ENCODE measurements at regions not wholly inside any gene's neighbourhood (a gene's known extent, or its start where the extent isn't known, plus 50 kb on each side); places are given as distances from the start of the nearest gene placed in this dataset.
A peak's percentile ranks its signal among the peaks of the same experiment; 100 is the strongest.

DNA sequence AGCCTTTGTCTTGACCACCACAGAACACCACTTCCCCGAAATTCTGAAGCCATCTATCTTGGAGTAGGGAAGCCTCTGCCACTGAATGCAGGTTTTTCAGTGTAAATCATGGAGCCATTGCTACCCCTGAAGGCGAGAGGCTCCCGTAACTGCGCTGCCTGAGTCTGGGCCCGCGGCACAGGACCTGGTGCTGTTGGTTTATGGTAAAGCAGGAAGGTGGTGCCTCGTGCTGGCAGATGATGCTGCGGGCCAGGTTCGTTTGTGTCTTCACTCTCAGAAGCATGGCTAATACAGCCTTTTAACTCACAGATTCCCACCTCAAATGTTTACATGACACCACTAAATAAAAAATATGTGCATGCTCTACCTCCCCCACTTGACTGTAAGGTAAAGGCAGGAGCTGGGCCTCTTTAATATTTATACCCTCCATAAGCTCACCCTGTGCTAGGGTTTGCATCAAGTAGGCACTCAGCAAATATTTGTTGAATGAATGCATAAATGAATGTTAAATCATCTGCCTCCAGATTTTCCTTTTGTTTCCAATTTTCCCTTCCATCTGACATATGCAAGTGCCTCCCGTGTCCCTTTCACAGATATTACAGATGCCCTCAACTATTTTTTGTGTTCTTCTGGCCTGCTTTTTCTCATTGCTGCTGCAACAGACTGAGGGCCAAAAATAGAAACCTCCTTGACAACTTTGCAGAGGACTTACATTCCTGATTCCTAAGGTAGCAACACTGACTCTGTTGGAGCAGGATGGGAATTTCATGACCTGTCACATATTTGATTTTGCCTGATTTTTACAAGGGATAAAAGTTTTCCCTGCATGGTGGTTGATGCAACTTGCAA is 83.5 kb upstream of the CPO start:
- no peak overlapping the region for H2AK5ac ChIP-seq (ENCODE audit: low read depth, low read length)
- no peak overlapping the region; the same call in 1 of the 2 replicates for H2BK20ac ChIP-seq (ENCODE audit: low read length)
- no peak overlapping the region for H4K8ac ChIP-seq (ENCODE audit: extremely low read depth, insufficient read depth, low read length)
- no peaks in the 10 kb centered on the region for H3K9me3 ChIP-seq (ENCODE audit: insufficient read depth in 2 of 2, low read depth in 1 of 2, low read length in 1 of 2)
- H2BK120ac ChIP-seq (replicated peaks; ENCODE audit: low read depth, low read length) = no peak overlapping the region
- H4K91ac ChIP-seq (replicated peaks; ENCODE audit: insufficient read length, low read length) = no peak overlapping the region
- no peak overlapping the region for H3K18ac ChIP-seq (ENCODE audit: extremely low read depth, low read length)
- H4K20me1 ChIP-seq (replicated peaks in 1 of 2; ENCODE audit: control insufficient read depth in 1 of 2, insufficient read depth in 2 of 2, low read length in 2 of 2) = no peaks in the 10 kb centered on the region
- peaks cover 0 to 3% (median 0%) of the 10 kb centered on the region in 4 experiments; a peak in 1 of 7 replicates for H3K4me1 ChIP-seq (replicated peaks in 1 of 4; ENCODE audit: control insufficient read depth in 3 of 4, insufficient read depth in 4 of 4, low read length in 3 of 4)
- CTCF ChIA-PET (ENCODE audit: partially characterized antibody) = no interaction called here
- no peak overlapping the region for H3K4ac ChIP-seq (replicated peaks; ENCODE audit: insufficient read length, low read depth, low read length)
- H2BK12ac ChIP-seq (ENCODE audit: low read depth, low read length) = no peak overlapping the region
- DNase-seq (ENCODE audit: low read depth in 1 of 2, low spot score in 2 of 2) (no peak), FAIRE-seq (no peak)
- H2BK5ac ChIP-seq (ENCODE audit: low read depth, low read length) = no peak overlapping the region
- H3K23me2 ChIP-seq (ENCODE audit: low read depth, low read length) = no peaks in the 10 kb centered on the region
- no peak overlapping the region for H2BK15ac ChIP-seq (ENCODE audit: low read length)
- H3K27ac ChIP-seq (ENCODE audit: low read depth, low read length) = no peak overlapping the region
- no peak overlapping the region for H3K9ac ChIP-seq (replicated peaks in 1 of 4; ENCODE audit: extremely low read depth in 1 of 4, low read depth in 3 of 4, low read length in 3 of 4)
- 91% methylated on average over 10 of the region's 10 CpGs; no CpG with 5 or more reads in 1 of the 2 experiments for WGBS, 2 experiments (ENCODE audit: extremely low coverage in 1 of 2, insufficient coverage in 1 of 2, insufficient read length in 1 of 2, insufficient replicate concordance in 2 of 2, low coverage in 1 of 2, low lambda C conversion rate in 2 of 2, missing lambda C conversion rate in 1 of 2)
- H3K79me1 ChIP-seq (ENCODE audit: low read depth, low read length) = no peaks in the 10 kb centered on the region
- no peak overlapping the region for H2AFZ ChIP-seq (ENCODE audit: low read length)
- no peak overlapping the region for H3K4me3 ChIP-seq (ENCODE audit: extremely low read depth in 1 of 4, insufficient read depth in 2 of 4, low read depth in 3 of 4, low read length in 4 of 4)
- H4K5ac ChIP-seq (ENCODE audit: insufficient read length, low read depth, low read length) = no peak overlapping the region
- POLR2A ChIA-PET (ENCODE audit: partially characterized antibody) = no interaction called here
- H3K14ac ChIP-seq (ENCODE audit: insufficient read length) = no peak overlapping the region
- H3K56ac ChIP-seq (replicated peaks; ENCODE audit: insufficient read length, low read depth, low read length) = peak overlapping the region; percentile 21
- no peak overlapping the region for H3K23ac ChIP-seq (ENCODE audit: insufficient read length)
- H3K27me3 ChIP-seq (replicated peaks in 1 of 4; ENCODE audit: control insufficient read depth in 3 of 4, extremely low read depth in 1 of 4, insufficient read depth in 3 of 4, low read length in 3 of 4) = no peaks in the 10 kb centered on the region
- no peaks in the 10 kb centered on the region for H3K79me2 ChIP-seq (ENCODE audit: control insufficient read depth in 1 of 2, insufficient read depth in 2 of 2, low read length in 2 of 2)
- H3K4me2 ChIP-seq (ENCODE audit: insufficient read depth in 1 of 2, low read depth in 2 of 2, low read length in 2 of 2) = no peak overlapping the region
- no peaks in the 10 kb centered on the region for H3K36me3 ChIP-seq (ENCODE audit: control insufficient read depth in 2 of 4, insufficient read depth in 4 of 4, low read length in 3 of 4)
- TF ChIP-seq, protein P1, sequence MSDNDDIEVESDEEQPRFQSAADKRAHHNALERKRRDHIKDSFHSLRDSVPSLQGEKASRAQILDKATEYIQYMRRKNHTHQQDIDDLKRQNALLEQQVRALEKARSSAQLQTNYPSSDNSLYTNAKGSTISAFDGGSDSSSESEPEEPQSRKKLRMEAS (IDR thresholded peaks at IDR 0.05) = no peak
- no peak for TF ChIP-seq CEBPB (IDR thresholded peaks at IDR 0.05; ENCODE audit: low read depth, low read length)
- TF ChIP-seq POU5F1 (IDR thresholded peaks at IDR 0.05; ENCODE audit: low read depth, low read length) = no peak
- no peak for TF ChIP-seq TAF7 (optimal IDR thresholded peaks at IDR 0.05; ENCODE audit: borderline replicate concordance, low read depth, low read length)
- TF ChIP-seq, protein P2, sequence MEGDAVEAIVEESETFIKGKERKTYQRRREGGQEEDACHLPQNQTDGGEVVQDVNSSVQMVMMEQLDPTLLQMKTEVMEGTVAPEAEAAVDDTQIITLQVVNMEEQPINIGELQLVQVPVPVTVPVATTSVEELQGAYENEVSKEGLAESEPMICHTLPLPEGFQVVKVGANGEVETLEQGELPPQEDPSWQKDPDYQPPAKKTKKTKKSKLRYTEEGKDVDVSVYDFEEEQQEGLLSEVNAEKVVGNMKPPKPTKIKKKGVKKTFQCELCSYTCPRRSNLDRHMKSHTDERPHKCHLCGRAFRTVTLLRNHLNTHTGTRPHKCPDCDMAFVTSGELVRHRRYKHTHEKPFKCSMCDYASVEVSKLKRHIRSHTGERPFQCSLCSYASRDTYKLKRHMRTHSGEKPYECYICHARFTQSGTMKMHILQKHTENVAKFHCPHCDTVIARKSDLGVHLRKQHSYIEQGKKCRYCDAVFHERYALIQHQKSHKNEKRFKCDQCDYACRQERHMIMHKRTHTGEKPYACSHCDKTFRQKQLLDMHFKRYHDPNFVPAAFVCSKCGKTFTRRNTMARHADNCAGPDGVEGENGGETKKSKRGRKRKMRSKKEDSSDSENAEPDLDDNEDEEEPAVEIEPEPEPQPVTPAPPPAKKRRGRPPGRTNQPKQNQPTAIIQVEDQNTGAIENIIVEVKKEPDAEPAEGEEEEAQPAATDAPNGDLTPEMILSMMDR (IDR thresholded peaks at IDR 0.05; ENCODE audit: control extremely low read depth in 1 of 3, insufficient read depth in 1 of 3, low read depth in 1 of 3, low read length in 3 of 3) = no peak
- no peak for TF ChIP-seq SUZ12 (IDR thresholded peaks at IDR 0.05; ENCODE audit: low read length)
- no peak for TF ChIP-seq BCL11A (IDR thresholded peaks at IDR 0.05; ENCODE audit: low read depth in 2 of 2, low read length in 2 of 2)
- no peak for TF ChIP-seq CHD2 (IDR thresholded peaks at IDR 0.05; ENCODE audit: low read length)
- no peak for TF ChIP-seq SRF (IDR thresholded peaks at IDR 0.05; ENCODE audit: low read depth, low read length)
- TF ChIP-seq SP2 (IDR thresholded peaks at IDR 0.05; ENCODE audit: low read length) = no peak
- no peak for TF ChIP-seq BRCA1 (IDR thresholded peaks at IDR 0.05; ENCODE audit: low read depth, low read length)
